OCI-LY7 (cell line): ENCODE measurements at regions not wholly inside any gene's neighbourhood (a gene's known extent, or its start where the extent isn't known, plus 50 kb on each side); places are given as distances from the start of the nearest gene placed in this dataset.

Source experiments
- BruUV-seq: library from RNA; stranded (reverse); fragments of 400-500 nt; replicated peaks from 2 replicates; lab custom pipeline; 2021; lab: Mats Ljungman, UMichigan
- CTCF ChIA-PET: fragments of 300-600 bp; sonication (Branson Sonifier 250); formaldehyde crosslinking; loops from one replicate; lab custom pipeline; 2022; ENCODE audit warnings: antibody characterized with exemption; ENCODE audit not compliant: unreplicated experiment; lab: Charles Lee
- POLR2A ChIA-PET: fragments of 300-600 bp; sonication (Branson Sonifier 250); formaldehyde crosslinking; loops from one replicate; lab custom pipeline; 2022; ENCODE audit warnings: antibody characterized with exemption; lab: Charles Lee
- DNase-seq: peaks from one replicate; pipeline ENCODE4 v3.0.0-alpha.2; 2015; ENCODE audit warnings: low spot score
- H2AFZ ChIP-seq: fragments of 200-600 bp; sonication (generic), shearing (Covaris generic); 2 replicates; pipeline ENCODE4 v1.6.1; 2014; ENCODE audit warnings: mild to moderate bottlenecking, antibody characterized with exemption, low read length, moderate library complexity
- H3K27ac ChIP-seq: fragments of 200-600 bp; sonication (generic); 2 replicates; pipeline ENCODE4 v1.5.1; 2014; ENCODE audit warnings: mixed run types, low read depth, mild to moderate bottlenecking, moderate library complexity, low read length, inconsistent platforms; ENCODE audit not compliant: poor library complexity, severe bottlenecking
- H3K36me3 ChIP-seq: fragments of 200-600 bp; sonication (generic); 2 replicates; pipeline ENCODE4 v1.6.1; 2014; ENCODE audit warnings: mild to moderate bottlenecking, antibody characterized with exemption, low read length, moderate library complexity, mixed read lengths; ENCODE audit not compliant: insufficient read depth
- H3K4me1 ChIP-seq: fragments of 200-600 bp; sonication (generic); 2 replicates; pipeline ENCODE4 v1.5.1; 2014; ENCODE audit warnings: mild to moderate bottlenecking, low read length; ENCODE audit not compliant: insufficient read depth, poor library complexity, severe bottlenecking
- H3K4me2 ChIP-seq: fragments of 200-600 bp; sonication (generic); 2 replicates; pipeline ENCODE4 v1.6.1; 2014; ENCODE audit warnings: mild to moderate bottlenecking, low read length
- H3K4me3 ChIP-seq: fragments of 200-600 bp; sonication (generic); 2 replicates; pipeline ENCODE4 v1.5.1; 2014; ENCODE audit warnings: mild to moderate bottlenecking, low read depth, low read length; ENCODE audit not compliant: poor library complexity, severe bottlenecking
- H3K79me2 ChIP-seq: fragments of 200-600 bp; sonication (generic); 2 replicates; pipeline ENCODE4 v1.6.1; 2016; ENCODE audit warnings: low read depth, mild to moderate bottlenecking, low read length, moderate library complexity, mixed read lengths; ENCODE audit not compliant: insufficient read depth
- H3K9me2 ChIP-seq: fragments of 200-600 bp; sonication (generic); 2 replicates; pipeline ENCODE4 v1.6.1; 2016; ENCODE audit warnings: mild to moderate bottlenecking, low read length, mixed read lengths; ENCODE audit not compliant: insufficient read depth
- H3K9me3 ChIP-seq: fragments of 200-600 bp; sonication (generic); 2 replicates; pipeline ENCODE4 v1.6.1; 2014; ENCODE audit warnings: mild to moderate bottlenecking, mixed run types, low read length, mixed read lengths
- H4K20me1 ChIP-seq: fragments of 200-600 bp; sonication (generic); 2 replicates; pipeline ENCODE4 v1.6.1; 2014; ENCODE audit warnings: mild to moderate bottlenecking, antibody characterized with exemption, low read length, moderate library complexity, mixed read lengths; ENCODE audit not compliant: insufficient read depth
- EZH2phosphoT487 ChIP-seq: fragments of 200-600 bp; sonication (generic); IDR thresholded peaks from 2 replicates; pipeline ENCODE4 v1.6.1; 2018; ENCODE audit warnings: low read depth, borderline replicate concordance, mild to moderate bottlenecking, mixed run types, antibody characterized with exemption, low read length, moderate library complexity, mixed read lengths
- intact Hi-C: fragments of 100-400 bp; cut with micrococcal nuclease; formaldehyde crosslinking; loops from one replicate; pipeline ENCODE4 v1.10.0; 2022; ENCODE audit not compliant: unreplicated experiment
- TF ChIP-seq, protein P1 (sequence below): fragments of 200-600 bp; sonication (generic); conservative IDR thresholded peaks from 2 replicates; pipeline ENCODE4 v1.5.1; 2014; ENCODE audit warnings: mild to moderate bottlenecking, antibody characterized with exemption, low read length, moderate library complexity, mixed read lengths

DNA sequence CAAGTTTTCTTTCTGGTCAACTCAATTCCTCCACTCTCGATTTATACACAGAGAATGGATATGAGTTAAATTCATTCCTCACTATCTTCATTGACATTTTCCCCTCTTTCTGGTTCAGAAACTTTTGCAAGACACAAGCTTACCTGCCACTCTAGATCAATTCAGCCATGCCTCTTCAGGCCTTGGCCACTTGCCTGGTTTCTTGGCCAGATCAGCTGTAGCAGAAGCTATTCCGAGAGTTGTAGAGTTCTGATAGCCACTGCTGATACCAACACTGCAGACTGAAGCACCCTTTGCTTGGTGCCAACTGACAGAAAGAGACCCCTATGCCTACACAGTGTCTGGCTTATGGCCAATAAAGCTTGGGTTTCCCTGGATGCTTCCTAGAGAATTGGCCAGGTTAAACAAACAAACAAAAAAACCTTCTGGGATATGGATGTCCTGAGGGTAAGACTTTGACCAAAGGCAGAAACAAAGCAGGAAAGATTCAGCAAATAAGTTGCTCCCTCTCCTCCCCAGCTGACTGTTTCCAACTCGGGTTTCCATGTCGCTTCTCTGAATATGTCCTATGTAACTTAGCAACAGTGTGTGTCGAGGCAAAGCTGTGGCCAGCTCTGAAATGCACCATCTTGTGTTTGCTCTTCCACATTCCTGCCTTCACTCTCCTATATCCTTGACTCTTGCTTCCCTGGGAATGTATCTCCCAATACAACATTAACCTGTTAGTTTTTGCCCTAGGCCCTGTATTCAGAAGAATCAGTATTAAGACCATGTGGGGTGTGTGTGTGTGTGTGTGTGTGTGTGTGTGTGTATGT lies 521.6 kb downstream of the EPHA3 start:
- H3K36me3 ChIP-seq, result no peaks in the 10 kb centered on the region
- H3K9me3 ChIP-seq, result no peaks in the 10 kb centered on the region
- no peak overlapping the region for H3K27ac ChIP-seq
- no peak for DNase-seq
- no peaks in the 10 kb centered on the region for H3K79me2 ChIP-seq
- H4K20me1 ChIP-seq, result no peaks in the 10 kb centered on the region
- H3K4me1 ChIP-seq, result no peaks in the 10 kb centered on the region
- TF ChIP-seq, protein P1, sequence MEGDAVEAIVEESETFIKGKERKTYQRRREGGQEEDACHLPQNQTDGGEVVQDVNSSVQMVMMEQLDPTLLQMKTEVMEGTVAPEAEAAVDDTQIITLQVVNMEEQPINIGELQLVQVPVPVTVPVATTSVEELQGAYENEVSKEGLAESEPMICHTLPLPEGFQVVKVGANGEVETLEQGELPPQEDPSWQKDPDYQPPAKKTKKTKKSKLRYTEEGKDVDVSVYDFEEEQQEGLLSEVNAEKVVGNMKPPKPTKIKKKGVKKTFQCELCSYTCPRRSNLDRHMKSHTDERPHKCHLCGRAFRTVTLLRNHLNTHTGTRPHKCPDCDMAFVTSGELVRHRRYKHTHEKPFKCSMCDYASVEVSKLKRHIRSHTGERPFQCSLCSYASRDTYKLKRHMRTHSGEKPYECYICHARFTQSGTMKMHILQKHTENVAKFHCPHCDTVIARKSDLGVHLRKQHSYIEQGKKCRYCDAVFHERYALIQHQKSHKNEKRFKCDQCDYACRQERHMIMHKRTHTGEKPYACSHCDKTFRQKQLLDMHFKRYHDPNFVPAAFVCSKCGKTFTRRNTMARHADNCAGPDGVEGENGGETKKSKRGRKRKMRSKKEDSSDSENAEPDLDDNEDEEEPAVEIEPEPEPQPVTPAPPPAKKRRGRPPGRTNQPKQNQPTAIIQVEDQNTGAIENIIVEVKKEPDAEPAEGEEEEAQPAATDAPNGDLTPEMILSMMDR, result no peak
- no peak for TF ChIP-seq EZH2phosphoT487
- intact Hi-C loops, result no loop called here
- no TSS peak for BruUV-seq
- H3K9me2 ChIP-seq, result no peaks in the 10 kb centered on the region
- H2AFZ ChIP-seq, result no peak overlapping the region
- POLR2A ChIA-PET, result no interaction called here
- no peak overlapping the region for H3K4me2 ChIP-seq
- H3K4me3 ChIP-seq, result no peak overlapping the region
- CTCF ChIA-PET, result no interaction called here

DNA sequence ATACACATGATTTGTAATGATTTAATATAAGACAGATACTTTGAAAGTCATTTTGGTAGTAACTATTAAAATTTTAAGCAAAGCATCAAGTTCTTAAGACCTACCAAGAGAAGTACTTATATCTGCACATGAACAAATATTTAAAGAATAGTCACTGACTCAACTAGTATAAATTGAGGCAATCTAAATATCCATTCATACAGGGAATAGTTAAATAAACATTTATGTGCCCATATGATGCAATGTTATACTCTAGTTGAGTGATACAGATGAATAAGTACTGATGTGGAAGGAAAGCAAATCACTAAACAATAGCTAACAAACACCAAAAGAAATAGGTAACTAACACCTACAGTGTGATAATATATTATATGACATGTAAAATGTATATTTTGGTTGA lies 527.7 kb downstream of the EPHA3 start:
- H4K20me1 ChIP-seq, result no peaks in the 10 kb centered on the region
- H3K27ac ChIP-seq, result no peak overlapping the region
- no peaks in the 10 kb centered on the region for H3K79me2 ChIP-seq
- H3K4me3 ChIP-seq, result no peak overlapping the region
- H3K4me2 ChIP-seq, result no peak overlapping the region
- POLR2A ChIA-PET, result no interaction called here
- no TSS peak for BruUV-seq
- H2AFZ ChIP-seq, result no peak overlapping the region
- CTCF ChIA-PET, result no interaction called here
- H3K36me3 ChIP-seq, result no peaks in the 10 kb centered on the region
- TF ChIP-seq EZH2phosphoT487, result no peak
- TF ChIP-seq, protein P1, result no peak
- no peaks in the 10 kb centered on the region for H3K9me3 ChIP-seq
- no peaks in the 10 kb centered on the region for H3K4me1 ChIP-seq
- no peak for DNase-seq
- intact Hi-C loops, result no loop called here
- H3K9me2 ChIP-seq, result no peaks in the 10 kb centered on the region

- intact Hi-C loops, result no loop called here
These were observed 537.3 kb downstream of the EPHA3 start for GRCh38 chr3:89644716-89645115.

More at GRCh38 chr3:89644716-89645115, 537.3 kb downstream of the EPHA3 start:
- no peaks in the 10 kb centered on the region for H3K9me3 ChIP-seq
- H3K4me2 ChIP-seq, result no peak overlapping the region
- no peak overlapping the region for H2AFZ ChIP-seq
- no peaks in the 10 kb centered on the region for H3K9me2 ChIP-seq
- no peak for TF ChIP-seq EZH2phosphoT487
- TF ChIP-seq, protein P1, result no peak
- CTCF ChIA-PET, result no interaction called here
- no TSS peak for BruUV-seq
- no peak overlapping the region for H3K4me3 ChIP-seq
- no peak overlapping the region for H3K27ac ChIP-seq
- DNase-seq, result no peak
- no peaks in the 10 kb centered on the region for H4K20me1 ChIP-seq
- POLR2A ChIA-PET, result interaction anchor here (0.7 kb wide), 1 partner anchor 301 kb away, joined by 3 read pairs; no protein-coding TSS in a partner anchor
- H3K4me1 ChIP-seq, result no peaks in the 10 kb centered on the region
- no peaks in the 10 kb centered on the region for H3K79me2 ChIP-seq
- H3K36me3 ChIP-seq, result no peaks in the 10 kb centered on the region
